PC-3 (cell line): ENCODE measurements at regions not wholly inside any gene's neighbourhood (a gene's known extent, or its start where the extent isn't known, plus 50 kb on each side); places are given as distances from the start of the nearest gene placed in this dataset.

ENCODE experiments used
- ATAC-seq: fragments of 200-7000 bp; cut with Tn5 transposase; 2 replicates; pipeline ENCODE4 v1.9.1; 2020; ENCODE audit warnings: mild to moderate bottlenecking, moderate library complexity
- BruUV-seq: library from RNA; stranded (reverse); fragments of 400-500 nt; replicated peaks from 2 replicates; lab custom pipeline; 2021; lab: Mats Ljungman, UMichigan
- CTCF ChIA-PET: fragments of 300-600 bp; sonication (Branson Sonifier 250); formaldehyde crosslinking; loops from one replicate; lab custom pipeline; 2022; ENCODE audit warnings: antibody characterized with exemption; lab: Charles Lee
- POLR2A ChIA-PET: fragments of 300-600 bp; sonication (Branson Sonifier 250); formaldehyde crosslinking; loops from one replicate; lab custom pipeline; 2022; ENCODE audit warnings: antibody characterized with exemption; ENCODE audit not compliant: unreplicated experiment; lab: Charles Lee
- DNase-seq: peaks from one replicate; pipeline ENCODE4 v3.0.0-alpha.2; 2015
- H2AFZ ChIP-seq: fragments of 300-600 bp; sonication (generic); 2 replicates; pipeline ENCODE4 v1.6.0; 2016; ENCODE audit warnings: antibody characterized with exemption, low read length
- H3F3A ChIP-seq: fragments of 300-600 bp; sonication (generic); one replicate; pipeline ENCODE4 v1.6.0; 2017; ENCODE audit warnings: antibody characterized with exemption, low read length, control low read depth, mild to moderate bottlenecking; ENCODE audit not compliant: unreplicated experiment
- H3K27ac ChIP-seq: fragments of 300-600 bp; sonication (generic); 2 replicates; pipeline ENCODE4 v1.5.1; 2016; ENCODE audit warnings: mild to moderate bottlenecking, low read length
- H3K27me3 ChIP-seq: fragments of 300-600 bp; sonication (generic); 2 replicates; pipeline ENCODE4 v1.6.1; 2016; ENCODE audit warnings: low read length, mixed read lengths
- H3K36me3 ChIP-seq: fragments of 300-600 bp; sonication (generic); 2 replicates; pipeline ENCODE4 v1.6.1; 2016; ENCODE audit warnings: low read depth, mixed run types, low read length, mixed read lengths
- H3K4me1 ChIP-seq: fragments of 300-600 bp; sonication (generic); 2 replicates; pipeline ENCODE4 v1.5.1; 2016; ENCODE audit warnings: low read length; ENCODE audit not compliant: insufficient read depth
- H3K4me2 ChIP-seq: fragments of 300-600 bp; sonication (generic); 2 replicates; pipeline ENCODE4 v1.6.0; 2016; ENCODE audit warnings: low read length
- H3K4me3 ChIP-seq: fragments of 300-600 bp; sonication (generic); 2 replicates; pipeline ENCODE4 v1.5.1; 2016; ENCODE audit warnings: mild to moderate bottlenecking, low read length, mixed read lengths
- H3K79me2 ChIP-seq: fragments of 300-600 bp; sonication (generic); 2 replicates; pipeline ENCODE4 v1.6.1; 2017; ENCODE audit warnings: low read length, mixed read lengths
- H3K9ac ChIP-seq: fragments of 300-600 bp; sonication (generic); 2 replicates; pipeline ENCODE4 v1.6.0; 2016; ENCODE audit warnings: mild to moderate bottlenecking, low read length
- H3K9me2 ChIP-seq: fragments of 300-600 bp; sonication (generic); replicated peaks from 2 replicates; pipeline ENCODE4 v1.6.1; 2016; ENCODE audit warnings: mixed run types, low read length, mixed read lengths
- H3K9me3 ChIP-seq: fragments of 300-600 bp; sonication (generic); 2 replicates; pipeline ENCODE4 v1.6.1; 2016; ENCODE audit warnings: low read length, mixed read lengths
- H4K20me1 ChIP-seq: fragments of 300-600 bp; sonication (generic); 2 replicates; pipeline ENCODE4 v1.6.1; 2016; ENCODE audit warnings: low read length, mixed read lengths
- CTCF ChIP-seq: fragments of 300-600 bp; sonication (generic); conservative IDR thresholded peaks from 2 replicates; pipeline ENCODE4 v1.5.1; 2017; ENCODE audit warnings: antibody characterized with exemption, low read depth, mild to moderate bottlenecking, low read length
- EZH2 ChIP-seq: fragments of 300-600 bp; sonication (generic); IDR thresholded peaks from one replicate; pipeline ENCODE4 v1.6.1; 2017; ENCODE audit warnings: antibody characterized with exemption, mild to moderate bottlenecking, low read length; ENCODE audit not compliant: unreplicated experiment
- EZH2phosphoT487 ChIP-seq: fragments of 300-600 bp; sonication (generic); IDR thresholded peaks from 2 replicates; pipeline ENCODE4 v1.6.1; 2018; ENCODE audit warnings: mild to moderate bottlenecking, antibody characterized with exemption, low read length, borderline replicate concordance
- intact Hi-C: fragments of 100-400 bp; cut with micrococcal nuclease; formaldehyde crosslinking; loops from 2 replicates; pipeline ENCODE4 v1.9.0; 2023

DNA sequence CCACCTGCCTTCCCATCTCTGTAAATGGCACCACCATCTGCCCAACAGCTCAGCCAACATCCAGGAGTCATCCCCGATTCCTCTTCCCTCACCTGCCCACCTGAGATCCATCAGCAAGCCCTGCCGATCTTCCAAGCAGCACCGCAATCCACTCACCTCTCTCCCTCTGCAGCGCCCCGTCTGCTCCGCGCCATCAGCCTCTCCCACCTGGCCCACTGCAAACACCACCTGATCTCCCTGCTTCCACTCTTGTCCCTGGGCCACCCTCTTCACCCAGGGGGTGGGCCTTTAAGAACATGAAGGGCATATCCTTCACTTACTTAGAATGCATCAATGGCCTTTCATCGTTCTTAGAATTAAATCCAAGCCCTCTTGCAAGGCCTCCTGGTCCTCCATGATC lies 457.3 kb upstream of the SULF2 start:
- no peak for TF ChIP-seq EZH2phosphoT487
- TF ChIP-seq CTCF: no peak
- TF ChIP-seq EZH2: no peak
- Histone ChIP-seq H3K9me3 (no peaks in the 10 kb centered on the region), H3K9me2 (no peaks in the 10 kb centered on the region), H3K79me2 (no peaks in the 10 kb centered on the region), H3K36me3 (no peaks in the 10 kb centered on the region), H2AFZ (no peak overlapping the region), H3K4me3 (no peak overlapping the region), H3K27me3 (peaks cover 22% of the 10 kb centered on the region; the same call in 1 of the 2 replicates), H3K27ac (no peak overlapping the region), H3F3A (no peaks in the 10 kb centered on the region), H3K4me1 (peaks cover 5% of the 10 kb centered on the region; the same call in 1 of the 2 replicates), H4K20me1 (no peaks in the 10 kb centered on the region), H3K4me2 (no peak overlapping the region), H3K9ac (no peak overlapping the region)
- no TSS peak for BruUV-seq
- POLR2A ChIA-PET: no interaction called here
- ATAC-seq: no peak
- DNase-seq: no peak
- intact Hi-C loops: no loop called here
- CTCF ChIA-PET: no interaction called here

GRCh38 chr20:48241482-48241881 lies 456.2 kb upstream of the SULF2 start:
- no peak overlapping the region for H3K27ac ChIP-seq
- H3K79me2 ChIP-seq: no peaks in the 10 kb centered on the region
- DNase-seq (no peak), ATAC-seq (no peak)
- H3K9me3 ChIP-seq: no peaks in the 10 kb centered on the region
- H3K36me3 ChIP-seq: no peaks in the 10 kb centered on the region
- H3F3A ChIP-seq: no peaks in the 10 kb centered on the region
- no peak overlapping the region for H2AFZ ChIP-seq
- TF ChIP-seq EZH2phosphoT487: no peak
- TF ChIP-seq EZH2: no peak
- peaks cover 30% of the 10 kb centered on the region for H3K27me3 ChIP-seq
- no peak overlapping the region for H3K9ac ChIP-seq
- ChIA-PET CTCF (interaction anchor here (0.6 to 0.7 kb wide), 2 partner anchors 26 to 315 kb away, joined by 3 to 4 read pairs; no protein-coding TSS in a partner anchor), POLR2A (no interaction called here)
- no peak overlapping the region for H3K4me3 ChIP-seq
- H3K4me1 ChIP-seq: peaks cover 5% of the 10 kb centered on the region; the same call in 1 of the 2 replicates
- no peaks in the 10 kb centered on the region for H4K20me1 ChIP-seq
- H3K9me2 ChIP-seq: no peaks in the 10 kb centered on the region
- BruUV-seq: no TSS peak
- intact Hi-C loops: no loop called here
- no peak overlapping the region for H3K4me2 ChIP-seq

GRCh38 chr20:48238781-48239180 lies 453.5 kb upstream of the SULF2 start:
- Histone ChIP-seq H3K4me1 (peaks cover 5% of the 10 kb centered on the region; the same call in 1 of the 2 replicates), H3K36me3 (no peaks in the 10 kb centered on the region), H3K27ac (no peak overlapping the region), H4K20me1 (no peaks in the 10 kb centered on the region), H3K27me3 (peaks cover 14% of the 10 kb centered on the region), H3K9me2 (no peaks in the 10 kb centered on the region), H3K9ac (no peak overlapping the region), H2AFZ (no peak overlapping the region), H3K9me3 (no peaks in the 10 kb centered on the region), H3K79me2 (no peaks in the 10 kb centered on the region), H3K4me2 (no peak overlapping the region), H3K4me3 (no peak overlapping the region), H3F3A (no peaks in the 10 kb centered on the region)
- TF ChIP-seq EZH2phosphoT487 (no peak), EZH2 (no peak), CTCF (no peak)
- ChIA-PET CTCF (no interaction called here), POLR2A (no interaction called here)
- BruUV-seq: no TSS peak
- intact Hi-C loops: no loop called here
- ATAC-seq (peak; percentile 20; the same call in 1 of the 2 replicates), DNase-seq (no peak)
